GM23338 (cell line): ENCODE measurements at regions not wholly inside any gene's neighbourhood (a gene's known extent, or its start where the extent isn't known, plus 50 kb on each side); places are given as distances from the start of the nearest gene placed in this dataset.

ENCODE experiments used
- CREB1 ChIP-seq: fragments of 250-450 bp; sonication (Bioruptor Pico); IDR thresholded peaks from 2 replicates; pipeline ENCODE4 v1.5.0; 2020; ENCODE audit warnings: low read depth, mild to moderate bottlenecking, moderate library complexity
- CTCF ChIP-seq, 2 experiments: fragments of 200-600 bp in 1 of 2; sonication (generic) in 1 of 2; conservative IDR thresholded peaks; 2 replicates each; pipeline versions ENCODE4 v1.5.1 to v1.6.1; 2016 to 2017; ENCODE audit warnings: antibody characterized with exemption in 2 of 2, low read depth in 2 of 2, mild to moderate bottlenecking in 2 of 2, moderate library complexity in 1 of 2
- ETS1 ChIP-seq: IDR thresholded peaks from 2 replicates; pipeline ENCODE4 v1.6.1; 2016; ENCODE audit warnings: antibody characterized with exemption
- EZH2 ChIP-seq: fragments of 200-600 bp; sonication (generic); IDR thresholded peaks from one replicate; pipeline ENCODE4 v1.8.0; 2017; ENCODE audit warnings: antibody characterized with exemption, mild to moderate bottlenecking, low read depth; ENCODE audit not compliant: unreplicated experiment
- EZH2phosphoT487 ChIP-seq: fragments of 200-600 bp; sonication (generic); IDR thresholded peaks from one replicate; pipeline ENCODE4 v1.8.1; 2018; ENCODE audit warnings: antibody characterized with exemption; ENCODE audit not compliant: unreplicated experiment
- JUNB ChIP-seq: IDR thresholded peaks from one replicate; pipeline ENCODE4 v1.6.1; 2016; ENCODE audit warnings: antibody characterized with exemption; ENCODE audit not compliant: unreplicated experiment
- POLR2AphosphoS5 ChIP-seq: IDR thresholded peaks from 2 replicates; pipeline ENCODE4 v1.6.1; 2016; ENCODE audit warnings: antibody characterized with exemption, low read depth
- REST ChIP-seq: IDR thresholded peaks from one replicate; pipeline ENCODE4 v1.6.1; 2018; ENCODE audit warnings: antibody characterized with exemption; ENCODE audit not compliant: unreplicated experiment
- ZNF114 ChIP-seq: fragments of 250-450 bp; sonication (Bioruptor Pico); IDR thresholded peaks from 2 replicates; pipeline ENCODE4 v1.5.0; 2020; ENCODE audit warnings: mild to moderate bottlenecking, moderate library complexity

- no peak for TF ChIP-seq POLR2AphosphoS5
- no peak for TF ChIP-seq CTCF (conservative IDR thresholded peaks at IDR 0.05; ENCODE audit: low read depth in 2 of 2)
- no peak for TF ChIP-seq EZH2
- TF ChIP-seq EZH2phosphoT487, result no peak
- no peak for TF ChIP-seq CREB1 (CRISPR knock-in tag)
- no peak for TF ChIP-seq ZNF114 (CRISPR knock-in tag)
- TF ChIP-seq REST, result no peak
- TF ChIP-seq JUNB, result no peak
- no peak for TF ChIP-seq ETS1
These were observed 129.4 kb upstream of the CNTN4 start for GRCh38 chr3:1969281-1969680.
